ENCODE measurements at regions not wholly inside any gene's neighbourhood (a gene's known extent, or its start where the extent isn't known, plus 50 kb on each side); places are given as distances from the start of the nearest gene placed in this dataset.
"Not testable (repeated sequence)": the region's sequence is repeated elsewhere in the genome, so short reads cannot be mapped to it uniquely, and the experiment has no call there.

- not testable (repeated sequence) for H3K36me3 ChIP-seq (ENCODE audit: low read depth); H3K27me3 ChIP-seq (ENCODE audit: insufficient read depth, poor library complexity, severe bottlenecking); H3K9me3 ChIP-seq (ENCODE audit: severe bottlenecking); ATAC-seq (ENCODE audit: low read depth); H3K27ac ChIP-seq (ENCODE audit: poor library complexity, severe bottlenecking); H3K4me3 ChIP-seq (ENCODE audit: severe bottlenecking); H3K4me1 ChIP-seq (ENCODE audit: insufficient read depth, poor library complexity, severe bottlenecking); DNase-seq (ENCODE audit: low spot score)
Observed at GRCh38 chr9:40971773-40972172, 156.7 kb downstream of the FOXD4L6 start.

- H3K4me1 ChIP-seq (ENCODE audit: insufficient read depth, poor library complexity, severe bottlenecking); H3K36me3 ChIP-seq (ENCODE audit: low read depth); H3K27me3 ChIP-seq (ENCODE audit: insufficient read depth, poor library complexity, severe bottlenecking); H3K9me3 ChIP-seq (ENCODE audit: severe bottlenecking); H3K4me3 ChIP-seq (ENCODE audit: severe bottlenecking); H3K27ac ChIP-seq (ENCODE audit: poor library complexity, severe bottlenecking); ATAC-seq (ENCODE audit: low read depth); DNase-seq (ENCODE audit: low spot score): not testable (repeated sequence)
- peak; percentile 27 for TF ChIP-seq CTCF (IDR thresholded peaks at IDR 0.05; ENCODE audit: poor library complexity, severe bottlenecking)
Observed at GRCh38 chr9:40970340-40970739, 158.1 kb downstream of the FOXD4L6 start.

- not testable (repeated sequence) for H3K4me1 ChIP-seq (ENCODE audit: insufficient read depth, poor library complexity, severe bottlenecking); H3K27me3 ChIP-seq (ENCODE audit: insufficient read depth, poor library complexity, severe bottlenecking); H3K27ac ChIP-seq (ENCODE audit: poor library complexity, severe bottlenecking); DNase-seq (ENCODE audit: low spot score); H3K36me3 ChIP-seq (ENCODE audit: low read depth); H3K9me3 ChIP-seq (ENCODE audit: severe bottlenecking); ATAC-seq (ENCODE audit: low read depth); H3K4me3 ChIP-seq (ENCODE audit: severe bottlenecking)
- TF ChIP-seq CTCF (IDR thresholded peaks at IDR 0.05; ENCODE audit: poor library complexity, severe bottlenecking): peak; percentile 11
Observed at GRCh38 chr9:40962461-40962860, 166.0 kb downstream of the FOXD4L6 start.

- not testable (repeated sequence) for H3K27ac ChIP-seq (ENCODE audit: poor library complexity, severe bottlenecking); H3K36me3 ChIP-seq (ENCODE audit: low read depth); H3K27me3 ChIP-seq (ENCODE audit: insufficient read depth, poor library complexity, severe bottlenecking); H3K4me3 ChIP-seq (ENCODE audit: severe bottlenecking); H3K9me3 ChIP-seq (ENCODE audit: severe bottlenecking); ATAC-seq (ENCODE audit: low read depth); H3K4me1 ChIP-seq (ENCODE audit: insufficient read depth, poor library complexity, severe bottlenecking); DNase-seq (ENCODE audit: low spot score)
Observed at GRCh38 chr9:40951876-40952494, 176.5 kb downstream of the FOXD4L6 start.

GRCh38 chr9:40946228-40946627 is 182.3 kb downstream of the FOXD4L6 start:
- H3K4me3 ChIP-seq (ENCODE audit: severe bottlenecking); H3K9me3 ChIP-seq (ENCODE audit: severe bottlenecking); DNase-seq (ENCODE audit: low spot score); H3K36me3 ChIP-seq (ENCODE audit: low read depth); H3K4me1 ChIP-seq (ENCODE audit: insufficient read depth, poor library complexity, severe bottlenecking); H3K27me3 ChIP-seq (ENCODE audit: insufficient read depth, poor library complexity, severe bottlenecking); H3K27ac ChIP-seq (ENCODE audit: poor library complexity, severe bottlenecking); ATAC-seq (ENCODE audit: low read depth): not testable (repeated sequence)

- not testable (repeated sequence) for H3K4me3 ChIP-seq (ENCODE audit: severe bottlenecking); H3K36me3 ChIP-seq (ENCODE audit: low read depth); H3K4me1 ChIP-seq (ENCODE audit: insufficient read depth, poor library complexity, severe bottlenecking); H3K27ac ChIP-seq (ENCODE audit: poor library complexity, severe bottlenecking); H3K9me3 ChIP-seq (ENCODE audit: severe bottlenecking); H3K27me3 ChIP-seq (ENCODE audit: insufficient read depth, poor library complexity, severe bottlenecking); DNase-seq (ENCODE audit: low spot score); ATAC-seq (ENCODE audit: low read depth)
Observed at GRCh38 chr9:40942730-40943129, 185.8 kb downstream of the FOXD4L6 start.

GRCh38 chr9:40939888-40940209 is 188.6 kb downstream of the FOXD4L6 start:
- ATAC-seq (ENCODE audit: low read depth); H3K9me3 ChIP-seq (ENCODE audit: severe bottlenecking); H3K4me1 ChIP-seq (ENCODE audit: insufficient read depth, poor library complexity, severe bottlenecking); DNase-seq (ENCODE audit: low spot score); H3K27ac ChIP-seq (ENCODE audit: poor library complexity, severe bottlenecking); H3K4me3 ChIP-seq (ENCODE audit: severe bottlenecking); H3K27me3 ChIP-seq (ENCODE audit: insufficient read depth, poor library complexity, severe bottlenecking); H3K36me3 ChIP-seq (ENCODE audit: low read depth): not testable (repeated sequence)

- H3K27me3 ChIP-seq (ENCODE audit: insufficient read depth, poor library complexity, severe bottlenecking); ATAC-seq (ENCODE audit: low read depth); H3K9me3 ChIP-seq (ENCODE audit: severe bottlenecking); H3K27ac ChIP-seq (ENCODE audit: poor library complexity, severe bottlenecking); DNase-seq (ENCODE audit: low spot score); H3K4me1 ChIP-seq (ENCODE audit: insufficient read depth, poor library complexity, severe bottlenecking); H3K36me3 ChIP-seq (ENCODE audit: low read depth); H3K4me3 ChIP-seq (ENCODE audit: severe bottlenecking): not testable (repeated sequence)
Observed at GRCh38 chr9:40939201-40939887, 189.1 kb downstream of the FOXD4L6 start.
